SK-N-SH treated with all-trans-retinoic acid at 6 μM for 48 hours (cell line): ENCODE measurements at regions not wholly inside any gene's neighbourhood (a gene's known extent, or its start where the extent isn't known, plus 50 kb on each side); places are given as distances from the start of the nearest gene placed in this dataset.
"Not testable (repeated sequence)": the region's sequence is repeated elsewhere in the genome, so short reads cannot be mapped to it uniquely, and the experiment has no call there.

ENCODE experiments used
- ATAC-seq: fragments of 200-7000 bp; cut with Tn5 transposase; 3 replicates; pipeline ENCODE4 v1.9.1; 2020; ENCODE audit warnings: mild to moderate bottlenecking, moderate library complexity

- not testable (repeated sequence) for ATAC-seq
Measured at GRCh38 chr15:21174761-21175160, 265.5 kb downstream of the POTEB3 start.

DNA sequence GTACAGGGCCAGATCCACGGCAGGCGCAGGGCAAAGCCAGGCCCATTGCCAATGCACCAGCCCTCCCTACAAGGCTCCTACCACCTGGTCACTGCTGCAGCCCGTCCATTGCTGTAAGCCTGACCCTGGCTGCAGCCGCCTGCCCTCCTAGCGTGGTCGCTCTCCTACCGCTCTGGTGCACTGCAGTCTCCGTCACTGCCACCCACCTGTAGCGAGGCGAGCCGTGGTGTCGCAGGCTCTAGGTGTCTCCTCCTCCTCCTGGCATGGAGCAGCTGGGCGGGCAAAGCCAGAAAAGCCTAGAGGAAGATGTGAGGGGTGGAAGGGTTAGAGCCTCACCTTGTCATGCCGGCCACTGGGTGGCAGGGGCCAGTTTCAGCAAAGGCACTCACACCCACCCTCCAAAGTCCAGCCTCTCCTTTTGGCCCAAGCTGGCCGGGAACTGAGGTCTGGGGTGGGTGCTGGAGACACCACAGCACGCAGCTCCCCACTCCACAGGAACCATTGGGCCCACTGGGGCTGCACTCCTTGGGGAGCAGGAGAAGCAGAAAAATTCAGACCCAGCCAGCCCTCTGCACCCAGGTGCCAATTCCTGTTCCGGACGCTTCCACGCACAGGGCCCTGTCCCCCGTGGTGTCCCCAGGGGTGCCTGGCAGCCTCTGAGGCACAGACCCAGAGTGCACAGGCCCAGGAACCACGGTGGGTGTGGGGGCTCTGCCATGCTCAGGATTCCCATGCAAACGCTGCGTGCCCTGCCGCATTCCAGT lies 285.3 kb upstream of the POTEB2 start:
- ATAC-seq, result not testable (repeated sequence)

GRCh38 chr15:21148136-21148535 lies 282.0 kb upstream of the POTEB2 start:
- not testable (repeated sequence) for ATAC-seq

GRCh38 chr15:21133893-21134292 lies 267.8 kb upstream of the POTEB2 start:
- not testable (repeated sequence) for ATAC-seq

GRCh38 chr15:21112271-21113053 lies 246.3 kb upstream of the POTEB2 start:
- not testable (repeated sequence) for ATAC-seq

DNA sequence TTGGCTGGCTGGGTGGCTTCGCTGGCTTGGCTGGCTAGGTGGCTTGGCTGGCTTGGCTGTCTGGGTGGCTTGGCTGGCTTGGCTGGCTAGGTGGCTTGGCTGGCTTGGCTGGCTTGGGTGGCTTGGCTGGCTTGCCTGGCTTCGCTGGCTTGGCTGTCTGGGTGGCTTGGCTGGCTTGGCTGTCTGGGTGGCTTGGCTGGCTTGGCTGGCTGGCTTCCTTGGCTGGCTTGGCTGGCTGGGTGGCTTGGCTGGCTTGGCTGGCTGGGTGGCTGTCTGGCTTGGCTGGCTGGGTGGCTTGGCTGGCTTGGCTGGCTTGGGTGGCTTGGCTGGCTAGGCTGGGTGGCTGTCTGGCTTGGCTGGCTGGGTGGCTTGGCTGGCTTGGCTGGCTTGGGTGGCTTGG lies 245.7 kb upstream of the POTEB2 start:
- ATAC-seq, result not testable (repeated sequence)

DNA sequence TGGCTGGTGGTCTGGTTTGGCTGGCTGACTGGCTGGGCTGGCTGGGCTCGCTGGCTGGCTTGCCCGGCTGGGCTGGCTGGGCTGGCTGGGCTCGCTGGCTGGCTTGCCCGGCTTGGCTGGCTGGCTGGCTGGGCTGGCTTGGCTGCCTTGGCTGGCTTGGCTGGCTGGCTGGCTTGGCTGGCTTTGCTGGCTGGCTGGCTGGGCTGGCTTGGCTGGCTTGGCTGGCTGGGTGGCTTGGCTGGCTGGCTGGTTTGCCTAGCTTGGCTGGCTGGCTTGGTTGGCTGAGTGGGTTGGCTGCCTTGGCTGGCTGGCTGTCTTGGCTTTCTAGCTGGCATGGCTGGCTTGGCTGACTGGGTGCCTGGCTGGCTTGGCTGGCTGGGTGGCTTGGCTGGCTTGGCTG lies 245.1 kb upstream of the POTEB2 start:
- ATAC-seq, result not testable (repeated sequence)

DNA sequence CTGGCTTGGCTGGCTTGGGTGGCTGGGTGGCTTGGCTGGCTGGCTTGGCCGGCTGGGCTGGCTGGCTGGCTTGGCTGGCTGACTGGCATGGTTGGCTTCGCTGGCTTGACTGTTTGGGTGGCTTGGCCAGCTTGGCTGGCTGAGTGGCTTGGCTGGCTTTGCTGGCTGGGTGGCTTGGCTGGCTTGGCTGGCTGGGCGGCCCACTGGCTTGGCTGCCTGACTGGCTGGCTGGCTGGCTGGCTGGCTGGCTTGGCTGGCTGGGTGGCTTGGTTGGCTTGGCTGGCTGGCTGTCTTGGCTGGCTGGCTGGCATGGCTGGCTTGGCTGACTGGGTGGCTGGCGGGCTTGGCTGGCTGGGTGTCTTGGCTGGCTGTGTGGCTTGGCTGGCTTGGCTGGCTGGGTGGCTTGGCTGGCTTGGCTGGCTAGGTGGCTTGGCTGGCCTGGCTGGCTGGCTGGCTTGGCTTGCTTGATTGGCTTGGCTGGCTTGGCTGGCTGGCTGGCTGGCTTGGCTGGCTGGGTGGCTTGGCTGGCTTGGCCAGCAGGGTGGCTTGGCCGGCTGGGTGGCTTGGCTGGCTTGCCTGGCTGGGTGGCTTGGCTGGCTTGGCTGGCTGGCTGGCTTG lies 244.2 kb upstream of the POTEB2 start:
- not testable (repeated sequence) for ATAC-seq

GRCh38 chr15:21108384-21108783 lies 242.3 kb upstream of the POTEB2 start:
- not testable (repeated sequence) for ATAC-seq

GRCh38 chr15:21107399-21108381 lies 241.6 kb upstream of the POTEB2 start:
- ATAC-seq, result peak; percentile 50; the same call in 1 of the 3 replicates

DNA sequence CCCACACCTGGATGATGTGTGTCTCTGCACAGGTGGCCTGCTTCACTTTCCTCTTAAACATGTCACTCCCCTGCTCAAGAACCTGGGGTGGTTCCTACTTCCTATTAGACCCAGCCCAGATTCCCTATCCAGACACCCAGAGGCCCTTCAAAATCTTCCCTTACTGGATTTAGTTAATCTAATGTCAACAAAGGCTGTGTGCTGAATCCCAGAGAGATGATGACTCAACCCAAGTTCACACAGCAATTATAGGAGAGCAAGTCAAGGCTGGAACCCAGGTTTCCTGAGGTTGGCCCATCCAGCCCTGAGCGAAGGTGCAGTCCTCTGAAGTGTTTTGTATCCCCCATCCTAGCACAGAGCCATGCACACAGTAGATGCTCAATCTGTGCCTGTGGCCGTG lies 230.5 kb upstream of the POTEB2 start:
- not testable (repeated sequence) for ATAC-seq

- not testable (repeated sequence) for ATAC-seq
Measured at GRCh38 chr15:21079544-21079943, 213.4 kb upstream of the POTEB2 start.

DNA sequence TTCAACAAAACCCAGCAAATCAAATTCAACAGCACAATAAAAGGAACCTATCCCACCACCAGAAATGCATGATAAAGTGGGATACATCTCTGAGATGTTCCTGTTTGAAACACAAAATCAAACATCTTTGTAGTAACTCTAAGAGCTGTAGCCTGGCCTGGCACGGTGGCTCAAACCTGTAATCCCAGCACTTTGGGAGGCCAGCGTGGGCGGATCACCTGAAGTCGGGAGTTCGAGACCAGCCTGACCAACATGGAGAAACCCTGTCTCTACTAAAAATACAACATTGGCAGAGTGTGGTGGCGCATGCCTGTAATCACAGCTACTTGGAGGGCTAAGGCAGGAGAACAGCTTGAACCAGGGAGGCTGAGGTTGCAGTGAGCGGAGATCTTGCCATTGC lies 202.8 kb upstream of the POTEB2 start:
- not testable (repeated sequence) for ATAC-seq

DNA sequence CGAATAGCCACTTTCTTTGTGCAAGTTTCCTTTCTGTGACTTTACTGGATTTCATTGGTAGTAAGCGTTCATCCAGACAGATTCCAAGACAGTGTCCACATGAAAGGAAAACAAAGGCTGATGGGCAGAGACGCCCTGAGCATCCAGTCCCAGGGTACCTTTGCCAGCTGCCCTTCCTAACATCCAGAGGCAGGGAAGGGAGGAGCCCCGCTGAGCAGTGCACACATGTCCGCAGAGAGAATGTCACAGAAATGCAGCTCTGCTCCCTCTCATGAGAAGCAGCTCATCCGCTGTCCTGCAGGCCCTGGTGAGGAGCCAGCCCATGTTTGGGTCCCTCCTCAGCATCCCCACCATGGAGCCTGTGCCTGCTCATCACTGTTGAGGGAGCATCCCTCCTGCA lies 197.4 kb upstream of the POTEB2 start:
- not testable (repeated sequence) for ATAC-seq

GRCh38 chr15:21062619-21063163 lies 196.6 kb upstream of the POTEB2 start:
- not testable (repeated sequence) for ATAC-seq

DNA sequence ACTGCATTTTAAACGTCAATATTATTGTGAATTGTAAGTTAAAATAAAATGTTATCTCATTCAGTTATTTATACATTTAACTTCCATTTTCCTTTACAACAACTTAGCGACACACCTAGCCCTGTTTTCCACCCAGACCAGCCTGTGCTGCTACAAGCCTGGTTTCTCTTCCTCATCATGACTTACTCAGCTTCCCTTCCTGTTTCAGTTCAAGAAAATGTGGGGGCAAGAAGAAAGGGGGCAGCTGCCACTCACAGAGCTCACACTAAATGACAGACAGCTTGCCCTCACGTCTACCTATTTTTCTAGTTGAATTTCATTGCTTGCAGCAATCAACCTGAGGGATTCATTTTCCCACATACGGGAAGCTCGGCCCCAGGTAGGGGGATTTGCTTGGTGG lies 185.8 kb upstream of the POTEB2 start:
- not testable (repeated sequence) for ATAC-seq

DNA sequence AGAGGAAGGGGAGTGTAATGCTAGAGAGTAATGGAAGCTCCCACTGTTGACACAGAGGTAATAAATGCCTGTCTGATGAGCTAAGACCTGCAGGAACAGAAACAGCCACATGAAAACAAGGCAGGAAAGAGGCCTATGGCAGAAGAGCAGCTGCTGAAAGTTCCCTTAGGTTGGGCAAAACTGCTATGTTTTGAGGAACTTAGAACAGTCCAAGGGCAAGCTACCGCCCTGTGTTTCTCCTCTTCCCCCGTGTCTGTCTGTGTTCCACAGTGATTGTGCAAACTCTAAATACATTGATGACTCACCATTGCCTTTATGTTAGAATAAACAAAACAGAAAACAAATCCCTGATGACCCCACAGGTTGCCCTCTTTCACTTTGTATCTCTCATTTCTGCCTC lies 165.6 kb upstream of the POTEB2 start:
- not testable (repeated sequence) for ATAC-seq

DNA sequence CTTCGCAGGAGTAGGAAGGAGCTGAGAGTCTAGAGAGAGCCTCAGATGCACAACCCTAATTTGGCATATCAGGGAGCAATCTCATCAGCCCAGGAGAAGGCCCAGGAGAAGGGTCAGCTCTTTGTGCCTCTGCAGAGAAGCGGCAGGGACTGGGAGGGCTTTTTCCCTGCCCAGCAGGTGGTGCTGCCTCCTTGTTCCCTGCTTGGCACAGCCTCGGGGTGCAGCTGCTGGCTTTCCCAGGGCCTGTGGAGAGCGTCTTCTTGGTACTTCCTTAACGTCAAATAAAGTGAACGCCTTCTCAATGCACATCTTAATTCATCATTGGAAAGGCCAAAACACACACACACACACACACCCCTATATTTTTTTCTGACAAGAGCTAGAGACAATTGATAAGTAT lies 162.9 kb upstream of the POTEB2 start:
- not testable (repeated sequence) for ATAC-seq

DNA sequence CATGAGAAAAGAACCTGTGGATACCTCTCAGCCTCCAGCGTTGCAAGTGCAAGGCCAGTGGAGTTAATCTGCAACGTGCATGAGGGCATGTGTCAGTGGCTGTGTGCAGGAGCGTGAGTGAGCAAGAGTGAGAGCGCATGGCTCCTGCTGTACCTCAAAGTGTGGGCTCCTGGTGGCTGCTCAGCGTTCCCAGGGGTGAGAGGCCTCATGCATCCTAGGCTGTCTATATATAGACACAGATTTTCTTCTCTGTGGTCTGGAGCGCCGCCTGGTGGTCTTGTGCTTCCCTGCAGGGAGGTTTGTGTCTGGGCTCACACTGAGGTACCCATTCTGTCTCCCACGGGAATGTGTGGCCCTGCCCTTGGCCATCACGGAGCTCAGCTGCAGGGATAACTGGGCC lies 161.8 kb upstream of the POTEB2 start:
- peak; percentile 95 for ATAC-seq

GRCh38 chr15:21026848-21027247 lies 160.7 kb upstream of the POTEB2 start:
- ATAC-seq, result not testable (repeated sequence)

DNA sequence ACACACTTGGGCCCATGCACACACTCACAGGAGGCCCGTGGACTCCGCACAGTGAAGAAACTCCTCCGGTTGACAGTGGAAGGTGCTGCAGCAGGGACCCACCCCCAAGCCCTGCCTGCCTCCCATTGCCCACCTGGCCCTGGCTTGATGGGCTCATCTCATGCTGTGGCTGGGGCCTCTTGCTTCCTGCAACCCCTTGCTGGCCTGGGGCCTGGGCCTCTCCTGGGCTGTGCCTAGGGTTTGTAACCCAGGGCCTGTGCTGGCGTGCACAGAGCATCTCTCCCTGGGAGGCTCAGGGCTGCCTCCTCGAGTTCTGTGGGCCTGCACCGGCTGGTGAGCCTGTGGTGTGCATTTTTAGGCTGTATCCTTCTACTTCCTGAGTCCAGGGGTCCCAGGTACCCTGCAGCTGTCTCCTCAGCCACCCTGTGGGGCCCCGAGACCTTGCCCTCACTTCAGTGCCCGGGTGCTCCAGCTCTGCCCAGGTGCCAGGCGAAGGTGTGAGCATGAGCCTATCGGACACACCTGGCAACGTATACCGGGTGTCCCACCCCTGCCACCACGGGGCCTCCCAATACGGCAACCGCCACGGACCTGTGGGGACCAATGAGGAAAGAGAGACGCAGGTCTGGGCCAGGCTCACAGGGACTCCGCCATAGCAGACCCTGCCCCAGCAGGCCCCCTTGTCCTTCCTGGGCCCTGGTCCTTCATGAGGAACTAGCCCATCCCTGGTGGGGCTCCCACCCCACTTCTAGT lies 158.3 kb upstream of the POTEB2 start:
- not testable (repeated sequence) for ATAC-seq
